Adrenal gland (tissue), 5 donors: ENCODE measurements at regions not wholly inside any gene's neighbourhood (a gene's known extent, or its start where the extent isn't known, plus 50 kb on each side); places are given as distances from the start of the nearest gene placed in this dataset.

ENCODE experiments used
- POLR2A ChIP-seq, 2 donors: fragments of 450-650 bp; IDR thresholded peaks; one replicate each; pipeline ENCODE4 v1.6.1; 2017; ENCODE audit warnings: antibody characterized with exemption in 2 of 2, mild to moderate bottlenecking in 2 of 2, moderate library complexity in 1 of 2
- TF ChIP-seq, protein P1 (sequence below), 6 experiments: fragments of 450-650 bp in 4 of 6; fragments of 200-600 bp in 2 of 6; sonication (generic) in 1 of 6; IDR thresholded peaks; 1 replicate in 5 of 6; 2 replicates in 1 of 6; pipeline versions ENCODE4 v1.5.1 to v1.8.0; 2016 to 2021; ENCODE audit warnings: antibody characterized with exemption in 6 of 6, mild to moderate bottlenecking in 2 of 6, moderate library complexity in 1 of 6
- donor health status: DM: no; HTN: no; CAD: no.

DNA sequence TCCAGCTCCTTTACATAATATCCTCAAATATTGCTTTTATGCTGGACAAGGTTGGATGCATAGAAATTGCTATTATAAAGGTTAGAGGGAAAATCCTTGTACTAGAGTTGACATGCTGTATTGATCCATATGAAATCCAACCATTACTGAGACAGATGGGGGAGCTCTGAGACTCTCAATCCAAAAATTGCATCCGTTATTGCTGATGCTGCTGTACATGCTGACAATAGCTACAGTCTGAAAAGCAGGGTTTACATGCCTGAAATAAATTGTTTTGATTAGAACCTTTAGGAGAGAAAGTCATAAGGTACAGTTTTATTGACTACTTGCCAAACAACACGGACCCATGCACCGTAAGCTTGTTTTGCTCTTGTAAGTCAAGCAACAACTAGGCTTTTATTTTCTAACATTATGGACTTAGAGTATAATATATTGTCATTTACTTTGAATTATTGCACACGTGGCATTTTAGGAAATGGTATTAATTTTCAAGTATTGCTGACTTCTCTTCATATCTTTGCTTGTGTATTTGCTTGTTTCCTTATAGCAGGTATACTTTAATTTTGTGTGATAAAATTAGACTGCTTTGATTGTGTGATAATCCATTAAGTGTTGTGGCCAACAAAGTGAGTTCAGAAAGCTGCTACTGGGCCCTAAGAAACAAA, 1365.2 kb downstream of the STIM2 start:
- TF ChIP-seq, protein P1, sequence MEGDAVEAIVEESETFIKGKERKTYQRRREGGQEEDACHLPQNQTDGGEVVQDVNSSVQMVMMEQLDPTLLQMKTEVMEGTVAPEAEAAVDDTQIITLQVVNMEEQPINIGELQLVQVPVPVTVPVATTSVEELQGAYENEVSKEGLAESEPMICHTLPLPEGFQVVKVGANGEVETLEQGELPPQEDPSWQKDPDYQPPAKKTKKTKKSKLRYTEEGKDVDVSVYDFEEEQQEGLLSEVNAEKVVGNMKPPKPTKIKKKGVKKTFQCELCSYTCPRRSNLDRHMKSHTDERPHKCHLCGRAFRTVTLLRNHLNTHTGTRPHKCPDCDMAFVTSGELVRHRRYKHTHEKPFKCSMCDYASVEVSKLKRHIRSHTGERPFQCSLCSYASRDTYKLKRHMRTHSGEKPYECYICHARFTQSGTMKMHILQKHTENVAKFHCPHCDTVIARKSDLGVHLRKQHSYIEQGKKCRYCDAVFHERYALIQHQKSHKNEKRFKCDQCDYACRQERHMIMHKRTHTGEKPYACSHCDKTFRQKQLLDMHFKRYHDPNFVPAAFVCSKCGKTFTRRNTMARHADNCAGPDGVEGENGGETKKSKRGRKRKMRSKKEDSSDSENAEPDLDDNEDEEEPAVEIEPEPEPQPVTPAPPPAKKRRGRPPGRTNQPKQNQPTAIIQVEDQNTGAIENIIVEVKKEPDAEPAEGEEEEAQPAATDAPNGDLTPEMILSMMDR (IDR thresholded peaks at IDR 0.05) = no peak
- TF ChIP-seq POLR2A (IDR thresholded peaks at IDR 0.05) = no peak
